Neural cell (in vitro differentiated cells): ENCODE measurements at regions not wholly inside any gene's neighbourhood (a gene's known extent, or its start where the extent isn't known, plus 50 kb on each side); places are given as distances from the start of the nearest gene placed in this dataset.

Source experiments
- RAD21 ChIP-seq: fragments of 450-650 bp; conservative IDR thresholded peaks from 2 replicates; pipeline ENCODE4 v1.6.1; 2014; ENCODE audit warnings: antibody characterized with exemption, mild to moderate bottlenecking, moderate library complexity
- TF ChIP-seq, protein P1 (sequence below): IDR thresholded peaks from 2 replicates; pipeline ENCODE4 v1.6.1; 2012; ENCODE audit warnings: borderline replicate concordance

DNA sequence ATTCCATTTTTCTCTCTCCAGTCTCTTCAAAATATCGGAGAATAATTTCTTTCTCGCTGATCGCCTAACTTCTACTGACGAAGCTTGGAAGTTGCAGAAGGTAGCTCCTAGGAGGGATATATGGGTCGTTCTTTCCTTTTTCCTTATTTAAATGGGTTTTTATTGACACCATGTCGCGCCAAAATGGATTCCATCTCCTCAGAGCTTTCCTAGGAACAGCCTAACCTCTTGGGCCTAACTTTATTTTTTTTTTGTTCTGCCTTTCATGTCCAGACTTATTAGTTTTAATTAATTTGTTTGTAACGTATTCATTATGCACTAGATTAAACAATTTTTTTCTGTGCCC lies 92.0 kb upstream of the XIST start:
- TF ChIP-seq RAD21, result no peak
- TF ChIP-seq, protein P1, sequence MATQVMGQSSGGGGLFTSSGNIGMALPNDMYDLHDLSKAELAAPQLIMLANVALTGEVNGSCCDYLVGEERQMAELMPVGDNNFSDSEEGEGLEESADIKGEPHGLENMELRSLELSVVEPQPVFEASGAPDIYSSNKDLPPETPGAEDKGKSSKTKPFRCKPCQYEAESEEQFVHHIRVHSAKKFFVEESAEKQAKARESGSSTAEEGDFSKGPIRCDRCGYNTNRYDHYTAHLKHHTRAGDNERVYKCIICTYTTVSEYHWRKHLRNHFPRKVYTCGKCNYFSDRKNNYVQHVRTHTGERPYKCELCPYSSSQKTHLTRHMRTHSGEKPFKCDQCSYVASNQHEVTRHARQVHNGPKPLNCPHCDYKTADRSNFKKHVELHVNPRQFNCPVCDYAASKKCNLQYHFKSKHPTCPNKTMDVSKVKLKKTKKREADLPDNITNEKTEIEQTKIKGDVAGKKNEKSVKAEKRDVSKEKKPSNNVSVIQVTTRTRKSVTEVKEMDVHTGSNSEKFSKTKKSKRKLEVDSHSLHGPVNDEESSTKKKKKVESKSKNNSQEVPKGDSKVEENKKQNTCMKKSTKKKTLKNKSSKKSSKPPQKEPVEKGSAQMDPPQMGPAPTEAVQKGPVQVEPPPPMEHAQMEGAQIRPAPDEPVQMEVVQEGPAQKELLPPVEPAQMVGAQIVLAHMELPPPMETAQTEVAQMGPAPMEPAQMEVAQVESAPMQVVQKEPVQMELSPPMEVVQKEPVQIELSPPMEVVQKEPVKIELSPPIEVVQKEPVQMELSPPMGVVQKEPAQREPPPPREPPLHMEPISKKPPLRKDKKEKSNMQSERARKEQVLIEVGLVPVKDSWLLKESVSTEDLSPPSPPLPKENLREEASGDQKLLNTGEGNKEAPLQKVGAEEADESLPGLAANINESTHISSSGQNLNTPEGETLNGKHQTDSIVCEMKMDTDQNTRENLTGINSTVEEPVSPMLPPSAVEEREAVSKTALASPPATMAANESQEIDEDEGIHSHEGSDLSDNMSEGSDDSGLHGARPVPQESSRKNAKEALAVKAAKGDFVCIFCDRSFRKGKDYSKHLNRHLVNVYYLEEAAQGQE, result peak; percentile 1
